ENCODE measurements at regions not wholly inside any gene's neighbourhood (a gene's known extent, or its start where the extent isn't known, plus 50 kb on each side); places are given as distances from the start of the nearest gene placed in this dataset.

GRCh38 chr16:56075732-56076388, 115.4 kb upstream of the GNAO1 start:
- H3K27ac Mint-ChIP-seq, result no peak overlapping the region
- H3K4me1 Mint-ChIP-seq, result no peaks in the 10 kb centered on the region
- Histone ChIP-seq H3K27ac (ENCODE audit: low read length) (no peak overlapping the region), H3K27me3 (replicated peaks in 1 of 2; ENCODE audit: control insufficient read depth in 2 of 2, extremely low read depth in 1 of 2, insufficient read depth in 2 of 2, low read length in 1 of 2) (no peaks in the 10 kb centered on the region), H3K4me1 (ENCODE audit: control insufficient read depth in 1 of 2, extremely low read depth in 1 of 2, insufficient read depth in 2 of 2, low read length in 2 of 2) (no peaks in the 10 kb centered on the region), H3K9me3 (no peaks in the 10 kb centered on the region), H3K4me3 (ENCODE audit: control insufficient read depth in 1 of 2, extremely low read depth in 1 of 2, low read length in 1 of 2) (no peak overlapping the region), H3K36me3 (ENCODE audit: control insufficient read depth in 2 of 2, extremely low read depth in 1 of 2, insufficient read depth in 1 of 2, low read length in 1 of 2) (no peaks in the 10 kb centered on the region)
- ChIA-PET CTCF (interaction anchor here in 1 of 2 donors (0.6 kb wide), 1 partner anchor 11 kb away, joined by 7 read pairs; no protein-coding TSS in a partner anchor), POLR2A (no interaction called here)
- no peak for ATAC-seq (replicated peaks in 1 of 4)
- WGBS (ENCODE audit: insufficient coverage), result 72% methylated on average over 6 of the region's 11 CpGs
- H3K36me3 Mint-ChIP-seq, result no peaks in the 10 kb centered on the region
- H3K27me3 Mint-ChIP-seq, result peaks cover 8 to 23% of the 10 kb centered on the region in 2 donors
- H3K4me3 Mint-ChIP-seq, result no peak overlapping the region
- H3K9me3 Mint-ChIP-seq, result no peaks in the 10 kb centered on the region
- DNase-seq, result no peak

- Histone ChIP-seq H3K4me1 (ENCODE audit: control insufficient read depth in 1 of 2, extremely low read depth in 1 of 2, insufficient read depth in 2 of 2, low read length in 2 of 2) (no peaks in the 10 kb centered on the region), H3K27me3 (replicated peaks in 1 of 2; ENCODE audit: control insufficient read depth in 2 of 2, extremely low read depth in 1 of 2, insufficient read depth in 2 of 2, low read length in 1 of 2) (peaks cover 0 to 2% of the 10 kb centered on the region in 2 experiments), H3K9me3 (no peaks in the 10 kb centered on the region), H3K4me3 (ENCODE audit: control insufficient read depth in 1 of 2, extremely low read depth in 1 of 2, low read length in 1 of 2) (no peak overlapping the region), H3K36me3 (ENCODE audit: control insufficient read depth in 2 of 2, extremely low read depth in 1 of 2, insufficient read depth in 1 of 2, low read length in 1 of 2) (no peaks in the 10 kb centered on the region), H3K27ac (ENCODE audit: low read length) (no peak overlapping the region)
- H3K36me3 Mint-ChIP-seq, result no peaks in the 10 kb centered on the region
- ChIA-PET POLR2A (no interaction called here), CTCF (no interaction called here)
- no peaks in the 10 kb centered on the region for H3K9me3 Mint-ChIP-seq
- peaks cover 7 to 23% of the 10 kb centered on the region in 2 donors for H3K27me3 Mint-ChIP-seq
- no peak overlapping the region for H3K4me3 Mint-ChIP-seq
- no peak overlapping the region for H3K27ac Mint-ChIP-seq
- 60% methylated on average over 2 of the region's 4 CpGs for WGBS (ENCODE audit: insufficient coverage)
- DNase-seq (no peak), ATAC-seq (replicated peaks in 1 of 4) (no peak)
- no peaks in the 10 kb centered on the region for H3K4me1 Mint-ChIP-seq
Observed at GRCh38 chr16:56073508-56073907, 117.8 kb upstream of the GNAO1 start.

DNA sequence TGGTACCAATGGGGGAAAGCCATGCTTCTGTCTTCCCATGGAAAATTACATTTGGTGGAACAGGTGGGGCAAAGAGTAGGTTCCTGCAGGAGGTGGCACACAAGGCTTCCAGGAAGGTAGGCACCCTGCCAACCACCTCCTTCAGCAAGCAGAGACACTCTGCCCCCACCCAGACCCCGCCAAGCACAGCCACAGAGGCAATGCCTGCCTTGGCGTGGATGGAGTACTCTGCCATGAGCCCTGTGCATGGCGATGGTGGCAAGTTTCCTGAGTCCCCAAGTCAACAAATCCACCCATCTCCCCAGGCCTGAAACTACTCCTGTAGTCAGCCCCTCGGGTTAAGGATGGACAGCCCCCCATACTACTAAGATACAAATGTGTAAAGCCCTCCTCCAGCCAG, 119.2 kb upstream of the GNAO1 start:
- Mint-ChIP-seq H3K36me3 (no peaks in the 10 kb centered on the region), H3K27ac (no peak overlapping the region), H3K27me3 (peaks cover 7 to 27% of the 10 kb centered on the region in 2 donors), H3K4me3 (no peak overlapping the region), H3K4me1 (no peaks in the 10 kb centered on the region), H3K9me3 (no peaks in the 10 kb centered on the region)
- Histone ChIP-seq H3K36me3 (ENCODE audit: control insufficient read depth in 2 of 2, extremely low read depth in 1 of 2, insufficient read depth in 1 of 2, low read length in 1 of 2) (no peaks in the 10 kb centered on the region), H3K27ac (ENCODE audit: low read length) (no peak overlapping the region), H3K27me3 (replicated peaks in 1 of 2; ENCODE audit: control insufficient read depth in 2 of 2, extremely low read depth in 1 of 2, insufficient read depth in 2 of 2, low read length in 1 of 2) (peaks cover 0 to 2% of the 10 kb centered on the region in 2 experiments), H3K4me3 (ENCODE audit: control insufficient read depth in 1 of 2, extremely low read depth in 1 of 2, low read length in 1 of 2) (no peak overlapping the region), H3K9me3 (no peaks in the 10 kb centered on the region), H3K4me1 (ENCODE audit: control insufficient read depth in 1 of 2, extremely low read depth in 1 of 2, insufficient read depth in 2 of 2, low read length in 2 of 2) (no peaks in the 10 kb centered on the region)
- 73% methylated on average over 3 of the region's 4 CpGs for WGBS (ENCODE audit: insufficient coverage)
- DNase-seq (no peak), ATAC-seq (replicated peaks in 1 of 4) (no peak)
- ChIA-PET CTCF (no interaction called here), POLR2A (no interaction called here)

GRCh38 chr16:56068816-56069215, 122.5 kb upstream of the GNAO1 start:
- ChIA-PET POLR2A (no interaction called here), CTCF (no interaction called here)
- Histone ChIP-seq H3K4me1 (ENCODE audit: control insufficient read depth in 1 of 2, extremely low read depth in 1 of 2, insufficient read depth in 2 of 2, low read length in 2 of 2) (no peaks in the 10 kb centered on the region), H3K27ac (ENCODE audit: low read length) (no peak overlapping the region), H3K9me3 (no peaks in the 10 kb centered on the region), H3K27me3 (replicated peaks in 1 of 2; ENCODE audit: control insufficient read depth in 2 of 2, extremely low read depth in 1 of 2, insufficient read depth in 2 of 2, low read length in 1 of 2) (peaks cover 0 to 2% of the 10 kb centered on the region in 2 experiments), H3K4me3 (ENCODE audit: control insufficient read depth in 1 of 2, extremely low read depth in 1 of 2, low read length in 1 of 2) (no peak overlapping the region), H3K36me3 (ENCODE audit: control insufficient read depth in 2 of 2, extremely low read depth in 1 of 2, insufficient read depth in 1 of 2, low read length in 1 of 2) (no peaks in the 10 kb centered on the region)
- Mint-ChIP-seq H3K36me3 (no peaks in the 10 kb centered on the region), H3K4me1 (no peaks in the 10 kb centered on the region), H3K4me3 (no peak overlapping the region), H3K9me3 (no peaks in the 10 kb centered on the region), H3K27ac (no peak overlapping the region), H3K27me3 (peaks cover 3 to 26% of the 10 kb centered on the region in 2 donors)
- DNase-seq, result no peak
- no peak for ATAC-seq (replicated peaks in 1 of 4)
- WGBS (ENCODE audit: insufficient coverage), result no CpG with 5 or more reads among the region's 3 CpGs

DNA sequence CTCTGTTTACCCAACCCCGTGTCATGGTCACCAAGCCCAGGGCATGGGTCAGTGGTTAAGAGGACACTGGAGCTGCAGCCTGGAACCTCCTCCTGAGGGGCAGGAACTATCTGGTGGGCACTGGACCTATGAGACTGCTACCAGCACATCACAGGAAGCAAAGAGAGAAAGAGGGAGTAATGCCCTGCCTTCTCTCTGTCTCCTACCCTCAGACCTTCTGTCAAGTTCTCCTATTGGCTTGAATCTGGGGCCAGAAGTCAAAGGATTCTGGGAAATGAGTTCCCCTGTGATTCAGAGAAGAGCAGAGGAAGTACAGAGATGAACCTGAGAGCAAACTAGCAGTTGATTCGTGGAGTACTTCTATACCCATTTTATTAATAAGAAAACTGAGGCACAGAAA, 123.0 kb upstream of the GNAO1 start:
- no peaks in the 10 kb centered on the region for H3K4me1 ChIP-seq (ENCODE audit: control insufficient read depth in 1 of 2, extremely low read depth in 1 of 2, insufficient read depth in 2 of 2, low read length in 2 of 2)
- no CpG with 5 or more reads among the region's 2 CpGs for WGBS (ENCODE audit: insufficient coverage)
- no peak overlapping the region for H3K4me3 Mint-ChIP-seq
- ATAC-seq (replicated peaks in 1 of 4) (no peak), DNase-seq (no peak)
- no peaks in the 10 kb centered on the region for H3K36me3 ChIP-seq (ENCODE audit: control insufficient read depth in 2 of 2, extremely low read depth in 1 of 2, insufficient read depth in 1 of 2, low read length in 1 of 2)
- no peaks in the 10 kb centered on the region for H3K36me3 Mint-ChIP-seq
- H3K9me3 ChIP-seq, result no peaks in the 10 kb centered on the region
- H3K27me3 ChIP-seq (replicated peaks in 1 of 2; ENCODE audit: control insufficient read depth in 2 of 2, extremely low read depth in 1 of 2, insufficient read depth in 2 of 2, low read length in 1 of 2), result peaks cover 0 to 2% of the 10 kb centered on the region in 2 experiments
- H3K27ac ChIP-seq (ENCODE audit: low read length), result no peak overlapping the region
- CTCF ChIA-PET, result no interaction called here
- H3K4me1 Mint-ChIP-seq, result no peaks in the 10 kb centered on the region
- POLR2A ChIA-PET, result no interaction called here
- no peak overlapping the region for H3K4me3 ChIP-seq (ENCODE audit: control insufficient read depth in 1 of 2, extremely low read depth in 1 of 2, low read length in 1 of 2)
- H3K27me3 Mint-ChIP-seq, result peaks cover 3 to 24% of the 10 kb centered on the region in 2 donors
- H3K9me3 Mint-ChIP-seq, result no peaks in the 10 kb centered on the region
- H3K27ac Mint-ChIP-seq, result no peak overlapping the region

DNA sequence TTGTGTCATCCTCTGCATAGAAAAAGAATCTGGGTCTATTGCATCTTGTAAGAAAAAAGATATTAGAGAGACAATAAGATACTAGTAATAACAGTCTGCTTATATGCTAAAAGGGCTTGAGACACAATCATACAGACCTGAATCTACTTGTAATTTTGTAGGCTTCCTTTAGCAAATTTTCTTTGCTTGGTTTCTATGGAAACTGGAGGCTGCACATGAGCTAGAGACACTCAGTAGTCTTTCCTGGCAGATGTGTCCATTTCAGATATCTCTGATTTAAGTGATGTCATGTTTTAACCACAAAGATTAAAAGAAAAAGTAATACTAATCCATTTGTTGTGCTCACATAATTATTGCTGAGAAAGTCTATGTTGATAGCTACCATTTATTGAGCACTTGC, 123.9 kb upstream of the GNAO1 start:
- Mint-ChIP-seq H3K36me3 (no peaks in the 10 kb centered on the region), H3K4me1 (no peaks in the 10 kb centered on the region), H3K27ac (no peak overlapping the region), H3K9me3 (no peaks in the 10 kb centered on the region), H3K4me3 (no peak overlapping the region), H3K27me3 (peaks cover 3 to 18% of the 10 kb centered on the region in 2 donors)
- H3K27me3 ChIP-seq (replicated peaks in 1 of 2; ENCODE audit: control insufficient read depth in 2 of 2, extremely low read depth in 1 of 2, insufficient read depth in 2 of 2, low read length in 1 of 2), result peaks cover 0 to 2% of the 10 kb centered on the region in 2 experiments
- no peak overlapping the region for H3K27ac ChIP-seq (ENCODE audit: low read length)
- no peaks in the 10 kb centered on the region for H3K9me3 ChIP-seq
- H3K4me3 ChIP-seq (ENCODE audit: control insufficient read depth in 1 of 2, extremely low read depth in 1 of 2, low read length in 1 of 2), result no peak overlapping the region
- ChIA-PET POLR2A (no interaction called here), CTCF (no interaction called here)
- H3K36me3 ChIP-seq (ENCODE audit: control insufficient read depth in 2 of 2, extremely low read depth in 1 of 2, insufficient read depth in 1 of 2, low read length in 1 of 2), result no peaks in the 10 kb centered on the region
- ATAC-seq (replicated peaks in 1 of 4), result no peak
- no peaks in the 10 kb centered on the region for H3K4me1 ChIP-seq (ENCODE audit: control insufficient read depth in 1 of 2, extremely low read depth in 1 of 2, insufficient read depth in 2 of 2, low read length in 2 of 2)
- DNase-seq, result no peak

- H3K9me3 Mint-ChIP-seq, result no peaks in the 10 kb centered on the region
- H3K4me1 ChIP-seq (ENCODE audit: control insufficient read depth in 1 of 2, extremely low read depth in 1 of 2, insufficient read depth in 2 of 2, low read length in 2 of 2), result no peaks in the 10 kb centered on the region
- DNase-seq (no peak), ATAC-seq (replicated peaks in 1 of 4) (no peak)
- no peak overlapping the region for H3K27ac Mint-ChIP-seq
- ChIA-PET POLR2A (no interaction called here), CTCF (no interaction called here)
- H3K27ac ChIP-seq (ENCODE audit: low read length), result no peak overlapping the region
- no peak overlapping the region for H3K4me3 ChIP-seq (ENCODE audit: control insufficient read depth in 1 of 2, extremely low read depth in 1 of 2, low read length in 1 of 2)
- no peaks in the 10 kb centered on the region for H3K36me3 Mint-ChIP-seq
- H3K9me3 ChIP-seq, result no peaks in the 10 kb centered on the region
- H3K27me3 ChIP-seq (replicated peaks in 1 of 2; ENCODE audit: control insufficient read depth in 2 of 2, extremely low read depth in 1 of 2, insufficient read depth in 2 of 2, low read length in 1 of 2), result peaks cover 0 to 2% of the 10 kb centered on the region in 2 experiments
- peaks cover 3 to 17% of the 10 kb centered on the region in 2 donors for H3K27me3 Mint-ChIP-seq
- H3K4me3 Mint-ChIP-seq, result no peak overlapping the region
- no peaks in the 10 kb centered on the region for H3K4me1 Mint-ChIP-seq
- no peaks in the 10 kb centered on the region for H3K36me3 ChIP-seq (ENCODE audit: control insufficient read depth in 2 of 2, extremely low read depth in 1 of 2, insufficient read depth in 1 of 2, low read length in 1 of 2)
Observed at GRCh38 chr16:56066617-56067016, 124.7 kb upstream of the GNAO1 start.
